K562 (cell line): ENCODE measurements at regions not wholly inside any gene's neighbourhood (a gene's known extent, or its start where the extent isn't known, plus 50 kb on each side); places are given as distances from the start of the nearest gene placed in this dataset.

Experiments
- CEBPZ ChIP-seq: fragments of 150-350 bp; IDR thresholded peaks from 2 replicates; pipeline ENCODE4 v1.6.1; 2014; ENCODE audit warnings: low read depth, mild to moderate bottlenecking, low read length, borderline replicate concordance
- GABPB2 ChIP-seq: fragments of 250-450 bp; sonication (Bioruptor Pico); conservative IDR thresholded peaks from 2 replicates; pipeline ENCODE4 v1.5.1; 2021; ENCODE audit warnings: mild to moderate bottlenecking
- KAT2B ChIP-seq: IDR thresholded peaks from one replicate; pipeline ENCODE4 v1.6.1; 2012; ENCODE audit warnings: low read depth, mild to moderate bottlenecking, control low read depth, inconsistent platforms, low read length, moderate library complexity
- TAF7 ChIP-seq: fragments of 450-650 bp; IDR thresholded peaks from 2 replicates; pipeline ENCODE4 v1.6.1; 2016; ENCODE audit warnings: missing genetic modification characterization, missing compliant biosample characterization
- ZNF121 ChIP-seq: sonication (generic); formaldehyde crosslinking; conservative IDR thresholded peaks from 2 replicates; pipeline ENCODE4 v1.8.0; 2022; ENCODE audit warnings: missing genetic modification reagents
- TF ChIP-seq, protein P1 (sequence below): fragments of 450-650 bp; formaldehyde crosslinking; IDR thresholded peaks from 2 replicates; pipeline ENCODE4 v1.4.0; 2022; ENCODE audit warnings: missing genetic modification characterization

- TF ChIP-seq CEBPZ (no peak), TAF7 (no peak), GABPB2 (CRISPR knock-in tag) (no peak), ZNF121 (no peak), KAT2B (no peak)
- TF ChIP-seq, protein P1, sequence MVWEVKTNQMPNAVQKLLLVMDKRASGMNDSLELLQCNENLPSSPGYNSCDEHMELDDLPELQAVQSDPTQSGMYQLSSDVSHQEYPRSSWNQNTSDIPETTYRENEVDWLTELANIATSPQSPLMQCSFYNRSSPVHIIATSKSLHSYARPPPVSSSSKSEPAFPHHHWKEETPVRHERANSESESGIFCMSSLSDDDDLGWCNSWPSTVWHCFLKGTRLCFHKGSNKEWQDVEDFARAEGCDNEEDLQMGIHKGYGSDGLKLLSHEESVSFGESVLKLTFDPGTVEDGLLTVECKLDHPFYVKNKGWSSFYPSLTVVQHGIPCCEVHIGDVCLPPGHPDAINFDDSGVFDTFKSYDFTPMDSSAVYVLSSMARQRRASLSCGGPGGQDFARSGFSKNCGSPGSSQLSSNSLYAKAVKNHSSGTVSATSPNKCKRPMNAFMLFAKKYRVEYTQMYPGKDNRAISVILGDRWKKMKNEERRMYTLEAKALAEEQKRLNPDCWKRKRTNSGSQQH (CRISPR knock-in tag), result no peak
Observed at GRCh38 chr18:74006143-74006542, 141.5 kb downstream of the FBXO15 start (continued).
